ENCODE measurements at regions not wholly inside any gene's neighbourhood (a gene's known extent, or its start where the extent isn't known, plus 50 kb on each side); places are given as distances from the start of the nearest gene placed in this dataset.

DNA sequence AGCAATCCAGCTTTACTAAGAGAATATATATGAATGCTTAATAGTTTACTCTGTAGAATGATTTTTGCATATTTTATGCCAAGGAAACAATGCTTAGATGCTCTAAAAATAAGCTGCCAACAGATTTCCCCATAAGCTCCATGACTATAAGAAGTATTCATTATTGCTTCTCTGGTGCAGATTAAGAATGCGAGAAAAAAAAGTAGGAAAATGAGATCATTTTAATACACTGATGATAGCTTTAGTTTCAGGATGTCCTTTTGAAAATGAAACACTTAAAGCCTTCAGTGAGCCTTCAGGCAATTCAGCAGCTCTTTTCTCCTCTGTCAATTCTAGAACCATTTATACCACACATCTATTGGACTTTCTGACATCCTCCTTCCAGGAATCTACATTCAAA, 735.0 kb upstream of the POT1 start:
- TF ChIP-seq ZNF565 (CRISPR knock-in tag; conservative IDR thresholded peaks at IDR 0.05; ENCODE audit: low read depth): no peak
- TF ChIP-seq, protein P1, sequence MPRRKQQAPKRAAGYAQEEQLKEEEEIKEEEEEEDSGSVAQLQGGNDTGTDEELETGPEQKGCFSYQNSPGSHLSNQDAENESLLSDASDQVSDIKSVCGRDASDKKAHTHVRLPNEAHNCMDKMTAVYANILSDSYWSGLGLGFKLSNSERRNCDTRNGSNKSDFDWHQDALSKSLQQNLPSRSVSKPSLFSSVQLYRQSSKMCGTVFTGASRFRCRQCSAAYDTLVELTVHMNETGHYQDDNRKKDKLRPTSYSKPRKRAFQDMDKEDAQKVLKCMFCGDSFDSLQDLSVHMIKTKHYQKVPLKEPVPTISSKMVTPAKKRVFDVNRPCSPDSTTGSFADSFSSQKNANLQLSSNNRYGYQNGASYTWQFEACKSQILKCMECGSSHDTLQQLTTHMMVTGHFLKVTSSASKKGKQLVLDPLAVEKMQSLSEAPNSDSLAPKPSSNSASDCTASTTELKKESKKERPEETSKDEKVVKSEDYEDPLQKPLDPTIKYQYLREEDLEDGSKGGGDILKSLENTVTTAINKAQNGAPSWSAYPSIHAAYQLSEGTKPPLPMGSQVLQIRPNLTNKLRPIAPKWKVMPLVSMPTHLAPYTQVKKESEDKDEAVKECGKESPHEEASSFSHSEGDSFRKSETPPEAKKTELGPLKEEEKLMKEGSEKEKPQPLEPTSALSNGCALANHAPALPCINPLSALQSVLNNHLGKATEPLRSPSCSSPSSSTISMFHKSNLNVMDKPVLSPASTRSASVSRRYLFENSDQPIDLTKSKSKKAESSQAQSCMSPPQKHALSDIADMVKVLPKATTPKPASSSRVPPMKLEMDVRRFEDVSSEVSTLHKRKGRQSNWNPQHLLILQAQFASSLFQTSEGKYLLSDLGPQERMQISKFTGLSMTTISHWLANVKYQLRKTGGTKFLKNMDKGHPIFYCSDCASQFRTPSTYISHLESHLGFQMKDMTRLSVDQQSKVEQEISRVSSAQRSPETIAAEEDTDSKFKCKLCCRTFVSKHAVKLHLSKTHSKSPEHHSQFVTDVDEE (CRISPR knock-in tag; IDR thresholded peaks at IDR 0.05): no peak
- TF ChIP-seq PPARA (CRISPR knock-in tag; IDR thresholded peaks at IDR 0.05; ENCODE audit: borderline replicate concordance): no peak
- TF ChIP-seq TOX (CRISPR knock-in tag; IDR thresholded peaks at IDR 0.05; ENCODE audit: borderline replicate concordance): no peak
- no peak for TF ChIP-seq TCF4 (CRISPR knock-in tag; IDR thresholded peaks at IDR 0.05; ENCODE audit: borderline replicate concordance)
- TF ChIP-seq ARNTL (CRISPR knock-in tag; IDR thresholded peaks at IDR 0.05; ENCODE audit: borderline replicate concordance, low read depth): no peak
- no peak for TF ChIP-seq ZFP3 (CRISPR knock-in tag; IDR thresholded peaks at IDR 0.05)
- TF ChIP-seq, protein P2, sequence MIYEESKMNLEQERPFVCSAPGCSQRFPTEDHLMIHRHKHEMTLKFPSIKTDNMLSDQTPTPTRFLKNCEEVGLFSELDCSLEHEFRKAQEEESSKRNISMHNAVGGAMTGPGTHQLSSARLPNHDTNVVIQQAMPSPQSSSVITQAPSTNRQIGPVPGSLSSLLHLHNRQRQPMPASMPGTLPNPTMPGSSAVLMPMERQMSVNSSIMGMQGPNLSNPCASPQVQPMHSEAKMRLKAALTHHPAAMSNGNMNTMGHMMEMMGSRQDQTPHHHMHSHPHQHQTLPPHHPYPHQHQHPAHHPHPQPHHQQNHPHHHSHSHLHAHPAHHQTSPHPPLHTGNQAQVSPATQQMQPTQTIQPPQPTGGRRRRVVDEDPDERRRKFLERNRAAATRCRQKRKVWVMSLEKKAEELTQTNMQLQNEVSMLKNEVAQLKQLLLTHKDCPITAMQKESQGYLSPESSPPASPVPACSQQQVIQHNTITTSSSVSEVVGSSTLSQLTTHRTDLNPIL (CRISPR knock-in tag; IDR thresholded peaks at IDR 0.05; ENCODE audit: low read depth): no peak
